Stimulated activated CD4-positive, alpha-beta T cell treated with anti-CD3 and anti-CD28 coated beads, Interleukin-2, amount 100 ng/mL, for 24 hours (primary cell): ENCODE measurements at regions not wholly inside any gene's neighbourhood (a gene's known extent, or its start where the extent isn't known, plus 50 kb on each side); places are given as distances from the start of the nearest gene placed in this dataset.
"Not testable (repeated sequence)": the region's sequence is repeated elsewhere in the genome, so short reads cannot be mapped to it uniquely, and the experiment has no call there.

Experiments used
- DNase-seq, 2 donors: peaks; one replicate each; pipeline ENCODE4 v3.0.0-alpha.2; 2020

GRCh38 chr2:236632295-236633218, 62.9 kb downstream of the ACKR3 start:
- DNase-seq = no peak

- no peak for DNase-seq
Observed at GRCh38 chr2:236633219-236633570, 63.6 kb downstream of the ACKR3 start.

GRCh38 chr2:236633775-236634560, 64.3 kb downstream of the ACKR3 start:
- DNase-seq = no peak

- DNase-seq = no peak
Observed at GRCh38 chr2:236636261-236636660, 66.6 kb downstream of the ACKR3 start.

- DNase-seq = no peak
Observed at GRCh38 chr2:236636714-236637470, 67.3 kb downstream of the ACKR3 start.

- DNase-seq = no peak
Observed at GRCh38 chr2:236637686-236638569, 68.3 kb downstream of the ACKR3 start.

- DNase-seq = no peak
Observed at GRCh38 chr2:236638707-236639106, 69.1 kb downstream of the ACKR3 start.

- no peak for DNase-seq
Observed at GRCh38 chr2:236639461-236640235, 70.0 kb downstream of the ACKR3 start.

- DNase-seq = no peak
Observed at GRCh38 chr2:236641051-236641726, 71.6 kb downstream of the ACKR3 start.

- no peak for DNase-seq
Observed at GRCh38 chr2:236642125-236642524, 72.5 kb downstream of the ACKR3 start.

GRCh38 chr2:236642584-236643291, 73.1 kb downstream of the ACKR3 start:
- DNase-seq = no peak

- DNase-seq = no peak
Observed at GRCh38 chr2:236643480-236643879, 73.9 kb downstream of the ACKR3 start.

GRCh38 chr2:236644067-236644466, 74.4 kb downstream of the ACKR3 start:
- no peak for DNase-seq

GRCh38 chr2:236644502-236644911, 74.9 kb downstream of the ACKR3 start:
- DNase-seq = no peak

GRCh38 chr2:236645141-236645540, 75.5 kb downstream of the ACKR3 start:
- not testable (repeated sequence) for DNase-seq

GRCh38 chr2:236646441-236646840, 76.8 kb downstream of the ACKR3 start:
- DNase-seq = no peak

- DNase-seq = no peak
Observed at GRCh38 chr2:236646871-236647270, 77.2 kb downstream of the ACKR3 start.

GRCh38 chr2:236647621-236648020, 78.0 kb downstream of the ACKR3 start:
- no peak for DNase-seq

GRCh38 chr2:236653863-236654262, 84.2 kb downstream of the ACKR3 start:
- DNase-seq = no peak

- DNase-seq = no peak
Observed at GRCh38 chr2:236654496-236654895, 84.9 kb downstream of the ACKR3 start.
